Epithelial cell of esophagus (primary cell): ENCODE measurements at regions not wholly inside any gene's neighbourhood (a gene's known extent, or its start where the extent isn't known, plus 50 kb on each side); places are given as distances from the start of the nearest gene placed in this dataset.
"Not testable (repeated sequence)": the region's sequence is repeated elsewhere in the genome, so short reads cannot be mapped to it uniquely, and the experiment has no call there.

Source experiments
- DNase-seq: peaks from one replicate; pipeline ENCODE4 v3.0.0; 2010; ENCODE audit warnings: low read depth
- H3K4me3 ChIP-seq: 2 replicates; pipeline ENCODE4 v1.5.1; 2011; ENCODE audit warnings: mild to moderate bottlenecking, low read length, control low read depth
- TF ChIP-seq, protein P1 (sequence below): IDR thresholded peaks from 2 replicates; pipeline ENCODE4 v1.5.1; 2011; ENCODE audit warnings: low read depth, mild to moderate bottlenecking, low read length, control low read depth, inconsistent platforms; ENCODE audit not compliant: insufficient read depth; ENCODE audit errors: missing control alignments

DNA sequence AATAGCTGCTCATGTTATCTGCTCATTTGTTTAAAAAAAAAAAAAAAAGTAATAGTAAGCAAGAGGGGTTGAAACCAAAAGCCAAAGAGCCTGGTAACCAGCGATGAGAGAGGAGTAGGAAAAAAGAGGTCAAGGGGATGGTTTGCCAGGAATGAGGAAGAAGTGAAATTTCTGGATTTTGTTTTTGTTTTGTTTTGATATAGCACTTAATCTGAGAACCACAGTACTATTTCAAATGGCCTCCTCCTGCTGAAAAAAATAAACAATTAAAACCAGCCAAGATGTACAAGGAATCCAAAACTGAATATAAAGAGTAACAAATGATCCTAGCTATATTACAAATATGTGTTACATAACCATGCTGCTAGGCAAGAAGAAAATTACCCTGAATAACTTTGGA lies 213.1 kb downstream of the FGFR2 start:
- TF ChIP-seq, protein P1, sequence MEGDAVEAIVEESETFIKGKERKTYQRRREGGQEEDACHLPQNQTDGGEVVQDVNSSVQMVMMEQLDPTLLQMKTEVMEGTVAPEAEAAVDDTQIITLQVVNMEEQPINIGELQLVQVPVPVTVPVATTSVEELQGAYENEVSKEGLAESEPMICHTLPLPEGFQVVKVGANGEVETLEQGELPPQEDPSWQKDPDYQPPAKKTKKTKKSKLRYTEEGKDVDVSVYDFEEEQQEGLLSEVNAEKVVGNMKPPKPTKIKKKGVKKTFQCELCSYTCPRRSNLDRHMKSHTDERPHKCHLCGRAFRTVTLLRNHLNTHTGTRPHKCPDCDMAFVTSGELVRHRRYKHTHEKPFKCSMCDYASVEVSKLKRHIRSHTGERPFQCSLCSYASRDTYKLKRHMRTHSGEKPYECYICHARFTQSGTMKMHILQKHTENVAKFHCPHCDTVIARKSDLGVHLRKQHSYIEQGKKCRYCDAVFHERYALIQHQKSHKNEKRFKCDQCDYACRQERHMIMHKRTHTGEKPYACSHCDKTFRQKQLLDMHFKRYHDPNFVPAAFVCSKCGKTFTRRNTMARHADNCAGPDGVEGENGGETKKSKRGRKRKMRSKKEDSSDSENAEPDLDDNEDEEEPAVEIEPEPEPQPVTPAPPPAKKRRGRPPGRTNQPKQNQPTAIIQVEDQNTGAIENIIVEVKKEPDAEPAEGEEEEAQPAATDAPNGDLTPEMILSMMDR = no peak
- H3K4me3 ChIP-seq = no peak overlapping the region
- DNase-seq = no peak

DNA sequence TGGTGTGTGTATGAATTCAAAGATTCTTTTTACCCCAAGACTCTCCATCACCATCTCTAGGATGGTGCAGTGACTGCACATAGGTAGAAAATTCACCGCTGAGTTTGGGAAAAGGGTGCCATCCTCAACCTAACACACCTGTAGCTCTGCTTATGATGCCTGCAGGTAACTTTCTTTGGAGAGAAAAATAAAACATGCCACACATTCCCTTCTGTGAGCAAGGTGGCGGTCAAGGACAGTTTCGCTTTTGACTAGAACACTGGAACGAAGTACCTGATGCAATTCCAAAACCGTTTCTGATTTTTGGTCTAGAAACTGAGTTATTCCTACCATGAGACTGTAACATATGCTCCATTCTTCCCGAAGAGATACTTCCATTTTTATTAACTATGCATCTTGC lies 205.6 kb downstream of the FGFR2 start:
- DNase-seq = no peak
- TF ChIP-seq, protein P1 = peak; percentile 11
- H3K4me3 ChIP-seq = no peak overlapping the region

DNA sequence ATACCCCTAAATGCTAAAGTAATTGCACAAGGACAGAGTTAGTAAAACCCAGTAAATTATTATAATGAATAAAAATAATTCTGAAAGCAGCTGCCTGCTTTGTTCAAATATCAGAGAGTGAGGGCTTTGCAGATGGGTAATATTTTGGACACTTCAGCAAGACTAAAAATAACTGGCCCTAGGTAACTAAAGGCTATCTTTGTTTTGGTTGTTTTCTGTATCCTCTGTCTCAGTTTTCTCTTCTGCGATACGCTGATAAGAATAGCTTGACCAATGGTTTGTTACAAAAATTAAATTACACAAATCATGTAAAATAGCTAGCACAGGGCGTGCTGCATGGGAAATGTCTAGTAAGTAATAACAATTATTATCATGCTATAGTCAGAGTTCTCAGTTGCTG lies 204.7 kb downstream of the FGFR2 start:
- H3K4me3 ChIP-seq = no peak overlapping the region
- TF ChIP-seq, protein P1 = no peak
- DNase-seq = no peak

DNA sequence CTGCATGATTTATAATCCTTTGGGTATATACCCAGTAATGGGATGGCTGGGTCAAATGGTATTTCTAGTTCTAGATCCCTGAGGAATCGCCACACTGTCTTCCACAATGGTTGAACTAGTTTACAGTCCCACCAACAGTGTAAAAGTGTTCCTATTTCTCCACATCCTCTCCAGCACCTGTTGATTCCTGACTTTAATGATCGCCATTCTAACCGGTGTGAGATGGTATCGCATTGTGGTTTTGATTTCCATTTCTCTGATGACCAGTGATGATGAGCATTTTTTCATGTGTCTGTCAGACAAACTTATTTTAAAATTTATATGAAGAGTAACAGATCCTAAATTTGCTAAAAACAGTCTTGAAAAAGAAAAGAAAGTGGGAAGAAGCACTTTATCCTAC lies 197.7 kb downstream of the FGFR2 start:
- H3K4me3 ChIP-seq, DNase-seq: not testable (repeated sequence)

DNA sequence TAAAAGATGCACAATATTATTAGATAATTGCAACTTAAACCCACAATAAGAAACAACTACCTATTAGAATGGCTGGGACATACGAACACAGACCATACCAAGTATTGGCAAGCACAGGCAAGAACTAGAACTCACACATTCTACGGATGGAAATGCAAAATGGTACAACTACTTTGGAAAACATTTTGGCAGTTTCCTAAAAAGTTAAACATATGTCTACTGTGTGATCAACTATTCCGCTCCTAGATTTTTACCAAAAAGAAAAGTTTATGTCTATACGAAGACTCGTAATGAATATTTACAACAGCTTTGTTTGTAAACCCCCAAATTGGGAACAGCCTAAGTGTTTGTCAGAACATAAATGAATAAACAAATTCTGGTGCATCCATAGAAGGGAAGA lies 194.7 kb downstream of the FGFR2 start:
- H3K4me3 ChIP-seq = no peak overlapping the region
- TF ChIP-seq, protein P1 = no peak

DNA sequence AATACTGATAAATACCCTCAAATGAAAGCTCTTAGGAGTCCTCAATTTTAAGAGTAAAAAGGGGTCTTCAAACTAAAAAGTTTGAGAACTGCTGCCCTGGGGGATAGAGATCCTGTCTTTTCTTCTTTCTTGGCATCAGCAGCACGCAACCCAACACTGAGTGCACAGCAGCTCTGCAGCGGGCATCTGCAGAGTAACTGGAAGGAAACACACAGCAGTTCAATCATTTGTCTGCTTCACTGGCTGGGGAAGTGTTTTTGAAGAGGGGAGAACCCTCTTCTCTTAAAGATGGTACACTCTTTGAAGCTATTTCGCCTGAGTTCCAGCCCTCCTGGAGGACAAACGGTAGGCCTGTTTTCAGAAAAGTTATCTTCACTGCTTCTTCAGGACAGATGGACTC lies 193.6 kb downstream of the FGFR2 start:
- no peak overlapping the region for H3K4me3 ChIP-seq
- DNase-seq = no peak
- TF ChIP-seq, protein P1 = no peak

More for the DNA sequence above, 194.7 kb downstream of the FGFR2 start:
- DNase-seq = no peak

DNA sequence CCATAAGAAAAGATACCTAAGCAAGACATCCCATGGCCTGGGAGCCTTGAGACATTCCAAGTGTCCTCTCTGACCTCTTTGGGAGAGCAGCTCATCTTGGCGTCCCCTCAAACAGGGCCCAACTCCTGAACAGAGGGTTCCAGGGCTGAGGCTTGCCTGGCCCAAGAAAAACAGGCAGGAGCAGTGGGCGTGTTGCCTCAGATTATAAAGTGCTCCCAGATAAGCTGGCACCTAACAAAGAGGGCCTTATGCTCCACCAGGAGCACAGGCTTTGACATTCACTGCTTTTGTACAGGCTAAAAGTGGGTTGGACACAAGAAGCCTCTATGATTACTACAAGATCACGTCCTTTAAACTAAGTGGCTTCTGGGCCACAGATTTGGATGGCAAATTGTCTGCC lies 193.1 kb downstream of the FGFR2 start:
- no peak overlapping the region for H3K4me3 ChIP-seq
- DNase-seq = no peak
- TF ChIP-seq, protein P1 = no peak

DNA sequence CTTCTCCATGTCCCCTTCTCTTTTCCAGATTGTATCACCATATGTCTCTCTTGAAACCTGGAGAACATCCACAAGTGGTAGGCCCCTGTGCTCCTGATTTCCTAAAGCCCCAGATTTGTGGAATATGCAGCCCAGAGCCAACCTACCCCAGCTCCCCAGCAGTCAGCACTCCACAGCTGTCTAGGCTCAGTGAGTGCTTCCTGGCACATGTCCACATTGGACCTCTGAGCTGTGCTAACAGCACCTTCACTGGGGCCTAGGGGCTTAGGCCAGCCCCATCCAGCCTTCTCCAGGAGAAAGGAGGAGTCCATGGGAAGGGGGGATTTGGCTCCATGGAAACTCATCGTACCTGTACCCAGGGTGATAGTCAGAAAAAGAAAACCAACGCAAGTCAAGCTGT lies 192.7 kb downstream of the FGFR2 start:
- TF ChIP-seq, protein P1 = no peak
- H3K4me3 ChIP-seq = no peak overlapping the region
- no peak for DNase-seq
